ENCODE measurements at regions not wholly inside any gene's neighbourhood (a gene's known extent, or its start where the extent isn't known, plus 50 kb on each side); places are given as distances from the start of the nearest gene placed in this dataset.

GRCh38 chr4:187396106-187396505, 599.5 kb upstream of the ZFP42 start:
- TF ChIP-seq, protein P1, sequence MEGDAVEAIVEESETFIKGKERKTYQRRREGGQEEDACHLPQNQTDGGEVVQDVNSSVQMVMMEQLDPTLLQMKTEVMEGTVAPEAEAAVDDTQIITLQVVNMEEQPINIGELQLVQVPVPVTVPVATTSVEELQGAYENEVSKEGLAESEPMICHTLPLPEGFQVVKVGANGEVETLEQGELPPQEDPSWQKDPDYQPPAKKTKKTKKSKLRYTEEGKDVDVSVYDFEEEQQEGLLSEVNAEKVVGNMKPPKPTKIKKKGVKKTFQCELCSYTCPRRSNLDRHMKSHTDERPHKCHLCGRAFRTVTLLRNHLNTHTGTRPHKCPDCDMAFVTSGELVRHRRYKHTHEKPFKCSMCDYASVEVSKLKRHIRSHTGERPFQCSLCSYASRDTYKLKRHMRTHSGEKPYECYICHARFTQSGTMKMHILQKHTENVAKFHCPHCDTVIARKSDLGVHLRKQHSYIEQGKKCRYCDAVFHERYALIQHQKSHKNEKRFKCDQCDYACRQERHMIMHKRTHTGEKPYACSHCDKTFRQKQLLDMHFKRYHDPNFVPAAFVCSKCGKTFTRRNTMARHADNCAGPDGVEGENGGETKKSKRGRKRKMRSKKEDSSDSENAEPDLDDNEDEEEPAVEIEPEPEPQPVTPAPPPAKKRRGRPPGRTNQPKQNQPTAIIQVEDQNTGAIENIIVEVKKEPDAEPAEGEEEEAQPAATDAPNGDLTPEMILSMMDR (IDR thresholded peaks at IDR 0.05): no peak
- no peak for TF ChIP-seq POLR2A (IDR thresholded peaks at IDR 0.05)

All from transverse colon (tissue), 3 donors.